ENCODE measurements at regions not wholly inside any gene's neighbourhood (a gene's known extent, or its start where the extent isn't known, plus 50 kb on each side); places are given as distances from the start of the nearest gene placed in this dataset.

- no peak for TF ChIP-seq CTCF (IDR thresholded peaks at IDR 0.05)
- no peak for TF ChIP-seq EP300 (IDR thresholded peaks at IDR 0.05)
Measured at GRCh38 chr13:63605962-63606361, 2190.3 kb upstream of the PCDH20 start.
